AG09309 (cell line): ENCODE measurements at regions not wholly inside any gene's neighbourhood (a gene's known extent, or its start where the extent isn't known, plus 50 kb on each side); places are given as distances from the start of the nearest gene placed in this dataset.

Source experiments
- DNase-seq: peaks from one replicate; pipeline ENCODE4 v3.0.0-alpha.2; 2010; ENCODE audit warnings: low read depth
- H3K4me3 ChIP-seq: 2 replicates; pipeline ENCODE4 v1.5.1; 2011; ENCODE audit warnings: mild to moderate bottlenecking, low read depth, low read length, moderate library complexity; ENCODE audit not compliant: control insufficient read depth
- TF ChIP-seq, protein P1 (sequence below): IDR thresholded peaks from 2 replicates; pipeline ENCODE4 v1.5.1; 2011; ENCODE audit warnings: mild to moderate bottlenecking, low read depth, low read length, inconsistent platforms; ENCODE audit not compliant: insufficient read depth, control insufficient read depth; ENCODE audit errors: missing control alignments

DNA sequence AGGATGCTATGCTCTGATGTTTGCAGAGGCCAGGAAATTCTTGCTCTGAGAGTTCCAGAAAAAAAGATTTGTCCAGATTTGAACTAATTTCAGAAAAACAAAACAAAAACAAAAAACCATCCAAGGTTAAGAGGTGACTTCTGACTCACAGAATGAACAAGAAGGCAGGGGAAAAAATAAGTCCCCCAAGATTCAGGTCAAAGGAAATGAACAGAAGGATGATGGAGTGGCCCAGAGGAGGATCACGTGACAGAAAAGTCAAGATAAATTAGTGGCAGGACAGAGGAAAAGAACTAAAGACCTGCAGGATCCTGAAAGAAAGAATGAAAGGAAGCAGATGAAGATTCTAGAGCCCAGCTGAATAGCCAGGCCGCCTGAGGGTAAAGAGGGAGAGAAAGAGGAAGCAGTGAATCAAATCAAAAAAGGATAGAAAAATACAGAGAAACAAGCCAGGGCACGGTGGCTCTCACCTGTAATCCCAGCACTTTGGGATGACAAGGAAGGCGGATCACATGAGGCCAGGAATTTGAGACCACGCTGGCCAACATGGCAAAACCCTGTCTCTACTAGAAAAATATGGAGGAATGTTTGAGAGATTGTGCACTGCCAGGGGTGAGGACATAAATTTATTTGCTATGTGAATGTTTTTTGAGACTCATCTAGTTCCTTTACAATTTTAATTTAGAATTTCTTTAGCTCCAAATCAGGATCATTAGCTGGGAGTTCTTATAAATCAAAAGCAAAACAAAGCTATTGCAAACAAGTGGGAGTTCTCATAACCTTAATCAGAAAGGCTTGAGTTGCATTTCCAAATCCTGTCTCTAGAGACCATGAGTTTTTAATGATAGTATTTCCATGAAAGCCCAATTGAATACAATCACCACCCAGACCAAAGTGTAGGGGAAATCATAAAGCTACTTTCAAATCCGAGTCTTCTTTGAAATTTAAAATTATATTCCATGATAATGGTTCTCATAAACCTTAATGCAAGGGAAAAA is 217.1 kb upstream of the PLEKHG7 start:
- no peak overlapping the region for H3K4me3 ChIP-seq
- TF ChIP-seq, protein P1, sequence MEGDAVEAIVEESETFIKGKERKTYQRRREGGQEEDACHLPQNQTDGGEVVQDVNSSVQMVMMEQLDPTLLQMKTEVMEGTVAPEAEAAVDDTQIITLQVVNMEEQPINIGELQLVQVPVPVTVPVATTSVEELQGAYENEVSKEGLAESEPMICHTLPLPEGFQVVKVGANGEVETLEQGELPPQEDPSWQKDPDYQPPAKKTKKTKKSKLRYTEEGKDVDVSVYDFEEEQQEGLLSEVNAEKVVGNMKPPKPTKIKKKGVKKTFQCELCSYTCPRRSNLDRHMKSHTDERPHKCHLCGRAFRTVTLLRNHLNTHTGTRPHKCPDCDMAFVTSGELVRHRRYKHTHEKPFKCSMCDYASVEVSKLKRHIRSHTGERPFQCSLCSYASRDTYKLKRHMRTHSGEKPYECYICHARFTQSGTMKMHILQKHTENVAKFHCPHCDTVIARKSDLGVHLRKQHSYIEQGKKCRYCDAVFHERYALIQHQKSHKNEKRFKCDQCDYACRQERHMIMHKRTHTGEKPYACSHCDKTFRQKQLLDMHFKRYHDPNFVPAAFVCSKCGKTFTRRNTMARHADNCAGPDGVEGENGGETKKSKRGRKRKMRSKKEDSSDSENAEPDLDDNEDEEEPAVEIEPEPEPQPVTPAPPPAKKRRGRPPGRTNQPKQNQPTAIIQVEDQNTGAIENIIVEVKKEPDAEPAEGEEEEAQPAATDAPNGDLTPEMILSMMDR: no peak
- no peak for DNase-seq

DNA sequence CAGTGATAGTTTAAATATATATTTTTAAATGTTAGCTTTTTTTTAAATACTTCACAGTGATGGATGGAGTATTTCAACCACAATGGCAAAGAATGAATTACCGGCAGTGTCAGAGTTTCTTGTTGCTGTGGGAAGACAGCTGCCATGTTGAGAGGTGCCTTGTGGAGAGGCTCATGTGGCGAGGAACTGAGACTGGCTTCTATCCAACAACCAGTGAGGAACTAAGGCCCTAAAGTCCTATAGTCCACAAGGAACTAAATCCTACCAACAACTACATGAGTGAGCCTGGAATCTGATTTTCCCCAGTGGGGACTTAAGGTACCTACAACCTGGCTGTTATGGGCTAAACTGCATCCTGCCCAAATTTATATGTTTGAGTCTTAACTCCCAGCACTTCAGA is 220.2 kb upstream of the PLEKHG7 start:
- DNase-seq: no peak
- H3K4me3 ChIP-seq: no peak overlapping the region
- TF ChIP-seq, protein P1: no peak

DNA sequence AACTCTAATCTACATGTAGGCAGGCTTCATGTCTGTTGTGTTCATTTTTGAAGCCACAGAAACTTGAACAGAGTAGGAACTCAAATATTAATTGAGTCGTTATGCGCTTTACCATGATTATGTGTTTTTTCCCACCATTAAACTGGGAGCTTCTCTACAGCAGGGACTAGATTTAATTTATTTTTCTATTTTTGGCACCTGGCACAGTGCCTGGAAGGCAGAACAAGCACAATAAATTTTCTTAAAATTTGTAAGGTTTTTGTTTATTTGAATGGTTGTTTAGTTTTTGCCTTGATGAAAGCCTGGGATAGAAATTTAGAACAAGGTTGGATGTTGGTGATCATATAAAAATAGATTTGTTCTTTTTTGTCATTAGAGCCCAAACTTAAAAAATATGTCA is 221.7 kb upstream of the PLEKHG7 start:
- TF ChIP-seq, protein P1: no peak
- no peak overlapping the region for H3K4me3 ChIP-seq
- no peak for DNase-seq

DNA sequence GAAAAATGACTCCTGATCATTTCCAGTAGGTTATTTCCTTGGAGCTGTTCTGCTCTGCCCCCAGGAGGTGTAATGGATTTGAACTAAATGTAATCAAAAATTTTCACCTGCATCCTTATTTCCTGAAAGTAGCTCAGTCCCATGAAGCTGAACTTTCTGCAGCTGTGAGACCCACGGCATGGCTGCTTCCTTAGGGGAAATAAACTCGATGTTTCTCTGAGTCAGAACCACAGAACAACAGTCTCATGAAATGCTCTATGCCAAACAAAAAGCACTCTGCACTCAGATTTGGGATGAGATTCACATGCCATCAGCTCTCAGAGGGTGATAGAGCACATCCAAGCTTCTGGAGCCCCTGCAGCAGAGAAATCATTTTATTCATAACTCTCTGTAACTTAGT is 224.1 kb upstream of the PLEKHG7 start:
- DNase-seq: no peak
- TF ChIP-seq, protein P1: no peak

DNA sequence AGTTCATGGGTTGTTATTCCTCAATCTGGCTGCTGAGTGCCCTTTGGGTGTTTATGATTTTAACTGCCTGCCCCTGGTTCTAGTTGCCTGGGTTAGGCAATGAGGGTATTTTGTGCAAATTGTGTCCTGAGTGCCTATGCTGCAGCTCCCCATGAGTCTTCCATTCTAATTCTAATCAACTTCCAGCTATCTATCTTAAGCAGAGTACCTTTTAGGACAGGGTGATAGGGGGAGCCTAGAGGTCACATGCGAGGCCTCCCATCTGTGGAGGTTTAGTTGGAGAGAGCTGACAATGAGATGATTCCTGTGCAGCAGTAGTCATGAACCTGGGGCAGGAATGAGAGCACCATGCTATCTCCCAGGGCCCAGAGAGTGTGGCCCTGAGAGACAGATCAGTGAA is 225.9 kb upstream of the PLEKHG7 start:
- H3K4me3 ChIP-seq: no peak overlapping the region
- TF ChIP-seq, protein P1: no peak
- DNase-seq: no peak

More for the DNA sequence above, 224.1 kb upstream of the PLEKHG7 start:
- H3K4me3 ChIP-seq: no peak overlapping the region

GRCh38 chr12:92473564-92473963 is 229.2 kb upstream of the PLEKHG7 start:
- DNase-seq: no peak
- TF ChIP-seq, protein P1: no peak
- H3K4me3 ChIP-seq: no peak overlapping the region
